ENCODE measurements at regions not wholly inside any gene's neighbourhood (a gene's known extent, or its start where the extent isn't known, plus 50 kb on each side); places are given as distances from the start of the nearest gene placed in this dataset.
"Not testable (repeated sequence)": the region's sequence is repeated elsewhere in the genome, so short reads cannot be mapped to it uniquely, and the experiment has no call there.

DNA sequence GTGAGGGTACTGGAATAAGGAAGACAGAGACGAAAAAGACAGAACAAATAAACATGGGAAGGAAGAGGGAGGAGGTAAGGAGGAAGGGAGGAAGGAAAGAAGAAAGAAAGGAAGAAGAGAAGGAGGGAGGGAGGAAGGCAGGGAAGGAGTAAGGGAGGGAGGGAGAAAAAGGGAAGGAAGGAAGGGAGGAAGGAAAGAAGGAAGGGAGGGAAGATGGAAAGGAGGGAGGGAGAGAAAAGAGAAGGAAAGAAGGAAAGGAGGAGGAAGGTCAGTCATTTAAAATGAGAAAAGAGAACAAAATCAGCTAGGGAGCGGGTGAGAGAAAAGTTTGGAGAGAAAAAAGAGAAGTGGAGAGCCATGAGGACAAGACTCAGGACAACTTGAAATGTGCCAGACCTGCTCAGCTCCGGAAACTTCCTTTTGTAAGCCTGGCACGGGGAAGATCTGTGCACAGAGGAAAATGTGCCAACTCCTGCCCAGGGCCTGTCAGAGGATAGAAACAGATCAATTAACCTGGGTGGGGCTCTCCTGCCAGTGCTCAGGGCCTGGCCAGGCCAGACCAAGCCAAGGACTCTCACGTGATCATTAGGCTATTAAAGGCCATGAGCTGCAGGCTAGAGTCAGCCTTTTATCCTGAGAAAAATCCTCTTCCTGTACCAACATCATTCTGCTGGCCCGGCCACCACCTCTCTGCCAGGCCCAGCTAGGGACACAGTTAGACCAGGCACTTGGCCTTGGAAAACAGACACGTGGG lies 50.1 kb upstream of the BCL6 start:
- no peak for DNase-seq

DNA sequence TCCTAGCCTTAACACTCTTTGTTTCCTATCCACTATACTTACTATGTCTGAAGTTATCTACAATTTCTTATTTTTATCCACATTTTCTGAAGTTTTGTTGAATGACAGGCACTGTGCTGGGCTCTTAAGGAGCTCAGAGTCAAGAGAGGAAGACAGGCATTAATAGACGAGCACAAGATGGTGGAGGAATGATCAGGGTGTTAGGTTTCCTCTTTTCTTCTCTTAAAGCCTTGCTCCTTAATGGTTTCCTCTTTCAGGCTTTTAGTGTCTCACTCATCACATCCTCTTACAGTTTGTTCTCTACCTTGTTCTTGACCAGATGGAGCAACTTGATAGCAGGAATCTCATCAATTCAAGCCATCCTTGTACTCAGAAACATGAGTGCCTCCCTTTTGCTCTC lies 52.9 kb upstream of the BCL6 start:
- DNase-seq, result no peak

DNA sequence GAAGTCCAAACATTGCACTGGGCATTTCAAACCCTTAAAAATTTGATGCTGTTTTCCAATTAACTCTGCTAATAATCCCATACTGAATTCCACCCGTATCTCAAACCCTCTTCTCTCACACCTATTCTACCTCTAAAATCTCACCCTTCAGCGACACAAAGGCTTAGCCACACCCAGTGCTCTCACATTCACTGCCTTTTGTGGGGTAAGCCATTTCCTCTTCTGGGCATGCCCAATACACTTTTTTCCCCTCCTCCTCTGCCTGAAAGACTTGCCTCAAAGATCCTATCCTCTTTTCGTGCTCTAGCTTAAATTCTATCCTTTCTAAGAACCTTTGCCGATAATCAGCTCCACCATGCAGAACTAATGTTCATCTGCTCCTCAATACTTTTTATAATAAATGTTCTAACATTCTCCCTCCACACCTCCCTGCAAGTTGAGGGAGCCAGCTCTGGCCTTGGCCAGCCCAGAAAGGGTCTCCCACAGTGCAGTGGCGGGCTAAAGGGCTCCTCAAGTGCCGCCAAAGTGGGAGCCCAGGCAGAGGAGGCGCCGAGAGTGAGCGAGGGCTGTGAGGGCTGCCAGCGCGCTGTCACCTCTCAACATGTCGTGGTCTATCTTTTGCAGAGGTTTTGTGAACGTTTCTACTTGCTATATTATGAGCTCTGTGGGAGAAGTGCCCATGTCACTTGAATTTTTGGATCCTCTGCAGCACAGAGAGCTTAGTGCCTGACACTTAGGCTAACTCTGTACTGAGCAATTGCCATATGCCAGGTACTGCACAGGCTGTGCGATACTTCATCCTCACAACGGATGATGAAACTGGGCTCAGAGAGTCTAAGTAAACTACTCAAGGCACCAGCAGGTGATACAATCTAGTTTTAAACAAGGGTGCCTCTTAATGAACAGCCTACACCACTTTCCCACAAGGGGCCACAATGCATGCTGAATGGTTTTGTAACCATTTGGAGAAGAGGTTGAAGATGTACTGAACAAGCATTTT lies 53.6 kb upstream of the BCL6 start:
- DNase-seq, result peak; percentile 12

DNA sequence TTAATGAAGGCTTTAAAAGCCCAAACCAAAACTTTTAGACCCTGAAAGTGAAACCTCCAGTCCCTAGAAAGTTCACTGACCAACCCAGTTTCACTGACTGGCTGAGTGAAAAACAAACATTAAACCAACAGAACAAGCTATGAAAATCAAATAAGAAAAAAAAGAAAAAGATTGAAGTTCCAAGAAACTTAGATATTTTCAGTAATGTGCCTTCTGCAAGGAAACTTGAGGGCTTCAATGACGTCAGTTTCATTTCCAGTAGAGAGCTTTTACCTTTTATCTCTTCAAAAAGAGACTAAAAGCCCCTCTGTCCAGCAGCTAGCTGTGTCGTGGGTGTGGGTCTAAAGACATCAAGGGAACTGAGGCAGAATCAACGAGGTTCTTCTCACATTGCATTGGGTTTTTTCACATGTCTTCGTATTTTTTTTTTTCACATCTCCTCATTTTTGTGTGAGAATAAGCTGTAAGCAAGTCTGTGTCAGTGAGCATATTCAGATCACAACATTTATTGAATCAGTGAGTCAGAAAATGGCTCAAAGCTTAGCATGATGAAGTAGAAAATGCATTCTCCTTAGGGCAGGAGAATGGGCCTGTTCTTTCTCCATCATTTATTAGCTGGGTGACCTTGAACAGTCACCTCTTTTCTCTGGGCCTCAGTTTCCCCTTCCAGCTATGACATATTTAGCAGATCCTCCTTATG lies 54.8 kb upstream of the BCL6 start:
- no peak for DNase-seq

DNA sequence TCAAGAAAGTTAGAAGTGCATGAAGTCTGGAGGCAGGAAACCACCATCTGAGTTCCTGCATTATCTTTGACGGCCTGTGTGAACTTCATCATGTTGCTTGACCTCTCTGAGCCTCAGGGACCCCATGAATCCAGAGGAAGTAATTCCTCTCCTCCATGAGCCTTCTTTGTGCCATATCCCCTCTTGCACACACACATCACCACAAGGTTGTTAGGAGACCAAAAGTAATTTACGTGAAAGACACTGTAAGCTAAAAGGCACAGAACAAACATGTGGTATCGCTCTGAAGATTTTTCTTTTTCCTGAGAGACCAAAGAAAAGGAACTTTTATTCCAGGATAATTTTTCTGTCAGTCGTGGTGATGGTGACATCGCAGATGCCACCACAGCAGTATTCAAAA lies 55.9 kb upstream of the BCL6 start:
- no peak for DNase-seq

DNA sequence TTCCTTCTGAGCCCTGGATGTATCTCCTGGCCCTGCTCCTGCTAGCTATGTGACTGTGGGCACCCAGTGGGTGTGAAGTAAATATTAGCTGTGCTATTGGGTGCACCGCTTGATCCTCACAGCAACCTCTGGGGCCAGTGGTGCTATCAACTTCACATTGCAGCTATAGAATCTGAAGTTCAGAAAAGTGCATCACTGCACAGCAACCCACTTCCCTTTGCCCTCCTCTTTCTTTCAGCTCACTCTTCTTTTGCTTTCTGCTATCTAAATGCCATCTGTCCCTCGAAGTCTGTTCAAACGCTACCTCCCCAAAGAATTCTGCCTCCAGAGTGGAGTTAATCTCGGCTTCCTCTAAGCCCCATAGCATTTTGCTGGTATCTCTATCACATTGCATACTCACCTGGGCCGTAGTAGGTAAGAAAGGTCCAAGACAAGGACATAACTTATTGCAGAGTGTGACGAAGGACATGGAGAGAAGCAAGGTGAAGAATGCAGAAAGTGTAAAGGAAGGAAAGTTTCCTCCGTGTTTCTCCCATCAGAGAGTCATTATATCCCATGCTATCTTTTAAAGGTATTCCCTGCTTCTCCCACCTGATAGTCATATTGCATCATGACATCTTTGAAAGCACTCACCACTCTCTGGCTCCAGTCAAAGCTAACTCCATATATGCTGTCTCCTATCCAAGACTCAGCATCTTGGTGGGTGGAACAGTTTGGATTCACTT lies 57.1 kb upstream of the BCL6 start:
- DNase-seq, result no peak

DNA sequence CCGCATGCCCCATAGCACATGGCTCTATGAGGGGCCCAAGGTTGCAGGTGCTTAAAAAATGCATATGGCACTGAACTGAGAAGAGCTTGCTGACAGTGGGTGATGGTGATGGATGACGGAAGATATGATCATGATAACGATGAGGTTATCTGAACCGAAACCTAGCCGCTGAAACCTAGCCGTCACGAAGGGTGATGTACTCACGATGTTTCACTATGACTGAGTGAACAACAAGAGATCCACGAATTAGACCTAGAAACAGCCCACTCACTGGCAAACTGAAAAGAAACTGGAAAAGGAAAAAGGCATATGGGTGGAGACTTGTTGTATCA lies 57.6 kb upstream of the BCL6 start:
- no peak for DNase-seq

DNA sequence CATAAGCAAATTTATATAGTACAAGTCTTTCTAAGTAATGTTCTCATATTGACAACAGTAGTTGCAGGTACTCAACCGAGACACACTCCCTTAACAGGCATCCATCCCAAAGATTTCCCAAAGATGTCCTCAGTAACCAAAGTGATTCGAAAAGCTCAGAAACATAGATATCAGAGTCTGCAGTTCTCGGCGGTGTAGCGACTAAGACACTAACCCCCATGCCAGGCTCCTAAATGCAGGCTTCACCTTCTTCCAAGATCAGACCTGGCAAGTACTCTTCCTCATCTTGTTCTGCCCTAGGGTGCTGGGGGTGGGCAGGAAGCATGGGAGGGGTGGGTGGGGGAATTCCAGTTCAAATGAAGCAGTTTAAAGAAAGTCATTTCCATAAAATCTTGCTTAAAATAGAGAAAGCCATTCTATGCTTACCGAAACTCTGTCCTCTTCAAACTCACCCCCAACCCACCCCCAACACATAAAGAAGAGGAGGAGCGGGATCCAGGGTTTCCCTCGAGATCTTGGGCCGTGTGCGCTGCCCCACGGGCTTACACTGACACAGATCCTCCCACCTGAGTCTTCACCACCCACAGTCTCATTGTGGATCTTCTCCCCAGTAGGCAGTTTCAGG lies 59.0 kb upstream of the BCL6 start:
- no peak for DNase-seq

DNA sequence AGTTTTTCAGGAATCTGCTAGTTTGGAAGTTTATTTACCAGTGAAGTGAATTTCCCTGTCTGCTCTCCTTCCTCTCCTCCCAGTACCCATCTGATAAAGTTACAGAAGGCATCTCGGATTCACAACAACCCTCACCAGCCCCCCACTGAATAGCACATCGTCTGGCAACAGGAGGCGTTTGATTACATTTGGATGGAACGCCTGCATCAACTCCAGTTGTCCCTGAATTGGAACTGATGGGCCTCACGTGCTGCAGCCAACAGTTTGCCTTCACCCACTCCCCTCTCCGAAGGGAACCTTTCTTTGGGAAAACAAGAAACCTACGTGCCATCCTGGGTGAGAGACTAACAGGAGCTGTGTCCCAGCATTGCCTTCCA lies 59.5 kb upstream of the BCL6 start:
- no peak for DNase-seq

DNA sequence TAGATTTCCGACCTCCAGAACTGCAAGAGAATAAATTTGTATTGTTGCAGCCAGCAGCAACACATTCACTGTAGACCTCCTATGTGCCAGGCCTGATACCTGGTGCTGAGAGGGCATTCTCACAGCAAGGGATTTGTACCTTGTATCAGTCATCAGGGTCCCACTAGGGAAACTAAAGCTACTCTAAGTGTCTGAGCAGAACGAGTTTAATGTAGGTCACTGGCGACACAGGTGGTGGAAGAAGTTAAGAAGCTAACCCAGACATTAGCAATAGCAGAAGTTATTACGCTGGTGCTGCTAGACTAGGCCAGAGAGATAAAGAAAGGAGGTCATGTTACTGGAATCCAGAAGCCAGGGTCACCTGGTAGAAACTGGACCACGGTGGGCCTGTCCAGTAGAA lies 60.5 kb upstream of the BCL6 start:
- DNase-seq, result no peak

DNA sequence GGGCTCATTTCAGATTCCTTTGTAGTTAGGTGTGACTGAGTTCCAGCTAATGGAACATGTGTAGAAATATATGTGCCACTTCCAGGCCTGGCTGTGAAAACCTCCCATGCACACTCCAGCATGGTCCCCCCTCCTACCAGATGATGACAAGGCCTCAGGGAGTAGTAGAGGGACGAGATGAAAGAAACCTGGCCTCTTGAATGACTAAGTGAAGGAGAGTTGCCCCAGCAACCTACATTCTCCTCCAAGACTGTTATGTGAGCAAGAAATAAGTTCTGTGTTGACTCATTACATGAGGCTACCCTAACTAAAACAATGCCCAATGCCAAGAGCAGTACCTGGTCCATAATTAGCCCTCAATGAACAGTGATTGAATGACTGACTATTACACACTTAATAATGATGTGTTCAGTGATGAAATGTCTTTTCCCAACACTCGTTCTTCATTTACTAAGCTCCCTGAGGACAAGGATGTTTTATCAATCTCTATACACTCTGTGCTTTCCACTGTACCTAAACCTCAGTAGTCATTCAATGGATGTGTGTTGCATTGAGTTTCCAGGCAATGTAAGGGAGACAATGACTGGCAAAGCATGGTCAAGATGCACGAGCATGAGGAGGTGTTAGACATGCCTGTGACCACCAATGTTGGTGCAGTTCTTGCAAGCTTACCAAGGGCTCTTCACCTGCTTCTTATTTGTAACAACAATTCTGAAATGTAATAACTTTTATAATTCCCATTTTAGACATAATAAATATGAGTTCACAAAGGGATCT lies 62.0 kb upstream of the BCL6 start:
- no peak for DNase-seq

DNA sequence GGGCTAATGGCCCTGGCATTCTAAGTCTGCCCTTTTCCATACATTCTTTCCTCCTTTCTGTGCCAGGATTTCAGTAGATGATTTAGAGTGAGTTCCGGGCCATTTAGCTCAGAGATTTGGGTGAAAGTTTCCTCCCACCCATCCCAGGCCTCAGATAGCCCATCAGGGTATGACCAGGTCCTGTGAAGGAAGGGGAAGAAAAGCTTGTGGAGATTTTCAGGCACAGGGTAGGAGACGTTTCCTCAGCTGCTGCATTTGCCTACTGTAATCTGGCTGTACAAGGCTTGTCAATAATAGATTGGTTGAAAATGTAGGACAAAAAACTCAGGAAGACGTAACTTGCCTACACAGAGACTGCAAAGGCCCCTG lies 63.2 kb upstream of the BCL6 start:
- no peak for DNase-seq

DNA sequence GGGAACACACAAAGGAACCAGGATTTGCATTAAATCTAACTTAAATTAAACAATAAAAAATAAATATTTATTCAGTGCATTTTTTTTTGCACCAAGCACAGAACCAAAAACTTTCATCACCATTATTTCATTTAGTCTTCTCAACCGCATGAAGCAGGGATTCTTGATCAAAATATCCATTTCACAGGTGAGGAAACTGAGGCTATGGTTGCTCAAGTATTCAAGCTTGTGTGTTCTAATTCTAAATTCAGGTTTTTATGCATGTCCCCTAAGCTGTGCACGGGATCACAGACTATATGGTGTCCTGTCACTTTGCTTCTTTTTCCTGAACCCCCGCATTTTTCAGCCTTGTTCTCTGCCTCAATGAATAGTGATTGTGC lies 64.3 kb upstream of the BCL6 start:
- no peak for DNase-seq

DNA sequence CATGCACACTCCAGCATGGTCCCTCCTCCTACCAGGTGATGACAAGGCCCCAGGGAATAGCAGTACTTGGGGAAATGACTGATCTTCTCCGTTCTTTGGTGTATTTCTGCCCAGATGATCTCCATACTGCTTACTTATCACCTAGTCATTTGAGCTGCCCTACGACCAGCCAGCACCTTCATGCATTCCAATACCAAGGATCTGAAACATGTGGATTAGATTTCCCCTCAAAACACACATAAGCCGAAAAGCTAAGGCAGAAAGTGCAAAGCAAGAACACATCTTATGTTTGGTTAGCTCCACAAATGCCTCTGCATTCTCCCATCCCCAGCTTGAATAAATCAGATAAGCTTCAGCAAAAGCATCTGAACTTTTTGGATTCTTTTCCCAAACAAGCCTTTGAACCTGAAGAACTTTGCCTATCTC lies 64.8 kb upstream of the BCL6 start:
- DNase-seq, result no peak

DNA sequence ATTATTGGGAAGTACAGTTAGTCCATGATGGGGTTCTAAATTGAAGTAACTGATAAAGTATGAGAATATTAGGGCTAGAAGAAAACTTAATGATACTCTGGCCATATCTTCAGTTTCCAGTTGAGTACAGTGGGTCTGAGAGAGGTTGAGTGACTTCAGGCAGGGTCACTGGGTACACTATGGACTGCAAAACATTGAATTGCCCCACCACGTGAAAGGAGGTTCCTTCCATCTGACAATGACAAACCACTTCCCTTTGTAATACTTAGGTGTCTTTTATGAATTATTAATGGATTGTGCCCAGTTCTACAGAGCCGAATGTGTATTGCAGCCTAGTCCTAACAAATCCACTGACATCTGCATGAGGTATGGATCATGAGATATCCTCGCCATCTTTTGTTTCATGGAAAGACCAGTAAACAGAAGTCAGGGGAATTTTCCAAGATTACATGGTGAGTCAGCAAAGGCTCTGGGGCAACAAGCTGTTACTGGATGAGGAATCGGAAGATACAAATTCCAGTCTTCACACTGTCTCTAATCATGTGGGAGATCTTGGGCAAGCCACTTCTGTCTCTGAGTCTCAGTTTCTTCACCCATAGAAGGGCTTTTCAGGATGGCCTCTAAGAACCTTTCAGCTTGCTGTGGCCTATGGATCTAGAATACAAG lies 66.5 kb upstream of the BCL6 start:
- DNase-seq, result no peak

DNA sequence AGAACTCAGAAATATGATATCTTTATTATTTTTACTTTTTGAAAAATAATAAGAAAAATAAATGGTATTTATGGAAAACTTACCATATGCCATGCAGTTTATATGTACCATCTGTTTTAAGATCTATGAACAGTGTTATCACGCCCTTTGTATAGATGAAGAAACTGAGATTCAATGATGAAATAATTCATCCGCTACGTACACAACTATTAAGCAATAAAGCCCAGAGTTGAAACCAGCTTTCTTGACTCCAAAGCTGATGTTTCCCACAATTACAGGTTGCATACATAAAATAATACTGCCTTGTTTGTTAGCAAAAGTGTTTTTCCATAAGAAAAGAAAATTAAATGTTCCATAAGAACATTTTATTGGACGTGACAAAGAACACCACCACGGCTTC lies 67.2 kb upstream of the BCL6 start:
- no peak for DNase-seq

DNA sequence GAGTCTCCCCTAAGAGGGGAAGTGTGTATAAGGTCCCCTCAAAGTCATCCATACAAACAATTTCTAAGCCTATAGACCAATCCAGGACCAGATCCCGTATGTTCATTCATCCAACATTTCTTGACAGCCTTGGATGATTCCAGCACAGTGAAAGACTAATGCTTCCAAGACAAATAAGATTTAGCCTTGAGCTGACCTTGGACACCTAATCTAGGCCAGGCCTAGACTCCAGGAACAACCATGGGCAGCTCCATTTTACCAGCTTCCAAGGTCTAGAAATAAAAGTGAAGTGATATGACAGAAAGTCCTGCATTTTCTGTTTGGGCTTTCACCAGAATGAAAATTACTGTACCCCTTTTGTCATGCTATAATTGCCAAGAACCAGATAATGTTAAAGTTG lies 67.9 kb upstream of the BCL6 start:
- no peak for DNase-seq

DNA sequence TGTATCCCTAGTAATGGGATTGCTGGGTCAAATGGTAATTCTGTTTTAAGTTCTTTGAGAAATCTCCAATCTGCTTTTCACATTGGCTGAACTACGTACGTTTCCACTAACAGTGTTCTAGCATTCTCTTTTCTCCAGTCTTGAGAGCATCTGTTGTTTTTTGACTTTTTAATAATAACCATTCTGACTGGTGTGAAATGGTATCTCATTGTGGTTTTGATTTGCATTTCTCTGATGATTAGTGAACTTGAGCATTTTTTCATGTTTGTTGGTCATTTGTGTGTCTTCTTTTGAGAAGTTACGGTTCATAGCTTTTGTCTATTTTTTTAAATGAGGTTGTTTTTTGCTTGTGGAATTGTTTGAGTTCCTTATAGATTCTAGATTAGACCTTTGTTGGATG lies 72.5 kb upstream of the BCL6 start:
- DNase-seq, result not testable (repeated sequence)

DNA sequence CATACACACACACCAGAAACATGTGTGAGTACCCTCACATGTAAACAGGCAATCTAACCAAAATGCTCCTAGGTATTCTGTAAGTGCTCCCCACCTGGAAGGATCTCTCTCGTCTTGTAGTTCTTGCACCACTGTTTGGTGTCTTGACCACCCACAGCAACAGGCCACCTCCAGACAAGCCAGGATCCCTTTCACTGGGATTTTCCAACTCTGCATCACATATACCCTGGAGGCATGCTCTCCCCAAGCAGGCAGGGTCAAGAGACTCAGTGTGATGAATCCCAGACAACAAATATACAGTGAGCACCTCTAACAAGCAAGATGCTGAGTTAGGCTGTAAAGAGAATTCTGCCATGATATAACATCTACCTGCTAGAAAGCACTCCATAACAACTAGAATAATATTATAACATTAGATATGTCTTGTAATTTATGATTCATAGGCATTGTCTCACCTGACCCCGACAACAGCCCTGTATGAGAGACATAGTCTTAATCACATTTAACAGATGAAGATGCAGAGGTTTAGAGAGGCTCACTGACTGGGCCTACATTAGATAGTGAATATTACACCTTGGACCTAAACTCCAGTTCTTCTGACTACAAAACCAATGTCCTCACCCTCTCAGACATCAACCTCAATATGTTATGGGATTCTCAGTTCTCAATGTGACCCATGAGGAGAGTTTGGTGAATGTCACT lies 76.5 kb upstream of the BCL6 start:
- DNase-seq, result no peak

DNA sequence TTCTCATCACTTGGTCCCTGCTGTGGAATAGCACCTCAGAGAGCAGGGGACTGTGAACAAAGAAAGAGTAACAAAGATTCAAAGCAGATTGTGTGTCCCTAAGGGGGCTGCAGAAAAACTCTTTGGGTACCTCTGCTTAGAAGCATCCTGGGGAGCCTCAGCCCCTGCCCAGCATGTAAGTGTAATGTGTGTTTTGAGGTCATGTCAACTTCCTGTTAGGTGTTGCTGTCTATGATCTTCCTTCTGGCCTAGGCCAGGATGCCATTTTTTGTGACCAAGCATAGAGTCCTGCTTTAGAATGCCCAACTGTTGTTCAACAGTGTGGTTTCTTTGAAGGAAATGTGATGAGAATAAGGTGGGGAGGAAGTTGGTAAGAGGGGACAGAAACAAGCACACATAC lies 77.1 kb upstream of the BCL6 start:
- no peak for DNase-seq

DNA sequence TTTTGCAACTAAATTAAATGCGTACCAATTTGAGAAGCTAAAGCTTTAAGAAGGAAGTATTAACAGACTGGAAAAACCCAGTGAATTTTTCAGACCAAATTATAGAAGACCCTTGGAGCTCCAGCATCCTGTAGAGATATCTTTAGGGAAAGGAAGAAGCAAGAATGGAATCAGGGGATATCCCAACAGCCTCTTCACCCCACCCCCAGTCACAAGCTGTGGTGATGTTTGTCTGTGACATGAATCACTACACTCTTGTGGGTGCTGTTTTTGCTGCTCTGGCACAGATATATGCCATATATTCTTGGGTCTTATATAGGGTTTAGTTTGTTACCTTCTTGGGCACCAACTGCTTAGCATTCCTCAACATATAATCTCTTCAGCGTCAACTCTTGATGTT lies 78.5 kb upstream of the BCL6 start:
- DNase-seq, result no peak
